GM12878 (cell line): ENCODE measurements at regions not wholly inside any gene's neighbourhood (a gene's known extent, or its start where the extent isn't known, plus 50 kb on each side); places are given as distances from the start of the nearest gene placed in this dataset.

Source experiments
- ATAC-seq: fragments of 200-7000 bp; cut with Tn5 transposase; 3 replicates; pipeline ENCODE4 v1.9.1; 2020; ENCODE audit warnings: mild to moderate bottlenecking, moderate library complexity
- BruUV-seq: library from RNA; stranded (reverse); fragments of 400-500 nt; replicated peaks from 2 replicates; lab custom pipeline; 2021; lab: Mats Ljungman, UMichigan
- CTCF ChIA-PET: fragments of 300-600 bp; sonication (Branson Sonifier 250); formaldehyde crosslinking; extraction: SDS; loops from one replicate; lab custom pipeline; 2021; ENCODE audit warnings: inconsistent platforms; lab: Yijun Ruan, JAX
- POLR2A ChIA-PET: fragments of 350-600 bp; formaldehyde crosslinking; extraction: SDS; loops from one replicate; lab custom pipeline; 2021; ENCODE audit warnings: inconsistent platforms; lab: Charles Lee
- RAD21 ChIA-PET: fragments of 300-600 bp; sonication (Branson Sonifier 250); formaldehyde crosslinking; loops from one replicate; lab custom pipeline; 2023; ENCODE audit warnings: antibody characterized with exemption; ENCODE audit not compliant: unreplicated experiment; lab: Charles Lee
- SMC1A ChIA-PET: fragments of 300-600 bp; sonication (Branson Sonifier 250); formaldehyde crosslinking; loops from one replicate; lab custom pipeline; 2023; ENCODE audit not compliant: unreplicated experiment, uncharacterized antibody; lab: Charles Lee
- DNase-seq: peaks from one replicate; pipeline ENCODE4 v3.0.0-alpha.2; 2011; ENCODE audit warnings: low read depth, low spot score
- FAIRE-seq: peaks from 3 replicates; lab custom pipeline; 2011; peaks lifted over from hg19 to GRCh38; lab: Jason Lieb, UNC
- H2AFZ ChIP-seq: 2 replicates; pipeline ENCODE4 v1.6.0; 2011; ENCODE audit warnings: low read depth, low read length, control low read depth; ENCODE audit not compliant: control insufficient read depth
- H3K27ac ChIP-seq: 2 replicates; pipeline ENCODE4 v1.5.1; 2011; ENCODE audit warnings: control low read depth; ENCODE audit not compliant: control insufficient read depth, insufficient read depth
- H3K27me3 ChIP-seq, 2 experiments: replicated peaks in 1 of 2; 2 replicates each; pipeline versions ENCODE4 v1.6.0 to v1.6.1; 2011; ENCODE audit warnings: low read length in 1 of 2; ENCODE audit not compliant: control insufficient read depth in 2 of 2, insufficient read depth in 2 of 2
- H3K36me3 ChIP-seq, 2 experiments: 2 replicates each; pipeline ENCODE4 v1.5.1; 2011; ENCODE audit warnings: low read length in 1 of 2; ENCODE audit not compliant: control insufficient read depth in 2 of 2, insufficient read depth in 2 of 2
- H3K4me1 ChIP-seq: 2 replicates; pipeline ENCODE4 v1.6.1; 2011; ENCODE audit warnings: mild to moderate bottlenecking, low read length, moderate library complexity, mixed read lengths; ENCODE audit not compliant: control insufficient read depth, insufficient read depth
- H3K4me2 ChIP-seq: 2 replicates; pipeline ENCODE4 v1.6.0; 2011; ENCODE audit warnings: control low read depth; ENCODE audit not compliant: control insufficient read depth, insufficient read depth
- H3K4me3 ChIP-seq: fragments of 200-600 bp; sonication (generic); 2 replicates; pipeline ENCODE4 v1.5.1; 2016
- H3K79me2 ChIP-seq: 2 replicates; pipeline ENCODE4 v1.6.0; 2011; ENCODE audit warnings: low read length; ENCODE audit not compliant: control insufficient read depth, insufficient read depth
- H3K9ac ChIP-seq: 2 replicates; pipeline ENCODE4 v1.8.0; 2011; ENCODE audit warnings: low read length, control low read depth, mixed read lengths; ENCODE audit not compliant: control insufficient read depth, insufficient read depth
- H3K9me3 ChIP-seq: replicated peaks from 3 replicates; pipeline ENCODE4 v1.5.1; 2011; ENCODE audit warnings: mild to moderate bottlenecking, low read length; ENCODE audit not compliant: control insufficient read depth, insufficient read depth
- H4K20me1 ChIP-seq: 2 replicates; pipeline ENCODE4 v1.6.0; 2011; ENCODE audit not compliant: control insufficient read depth, insufficient read depth
- BCL3 ChIP-seq: IDR thresholded peaks from 2 replicates; pipeline ENCODE4 v1.6.1; 2011; ENCODE audit warnings: borderline replicate concordance, low read depth, mild to moderate bottlenecking, moderate library complexity, low read length; ENCODE audit not compliant: insufficient read depth, poor library complexity, severe bottlenecking
- EGR1 ChIP-seq, 2 experiments: IDR thresholded peaks; 1 replicate in 1 of 2; 2 replicates in 1 of 2; pipeline ENCODE4 v1.6.1; 2011 to 2012; ENCODE audit warnings: low read depth in 2 of 2, low read length in 2 of 2, borderline replicate concordance in 1 of 2, mild to moderate bottlenecking in 1 of 2, moderate library complexity in 1 of 2
- ELK1 ChIP-seq: IDR thresholded peaks from 2 replicates; pipeline ENCODE4 v1.6.1; 2012; ENCODE audit warnings: low read depth, low read length, improper control_type of control experiment
- GATAD2B ChIP-seq: fragments of 450-650 bp; conservative IDR thresholded peaks from 2 replicates; pipeline ENCODE4 v1.6.1; 2017; ENCODE audit warnings: low read depth, mild to moderate bottlenecking, moderate library complexity
- MEF2A ChIP-seq: IDR thresholded peaks from 2 replicates; pipeline ENCODE4 v1.6.1; 2011; ENCODE audit warnings: low read depth, mild to moderate bottlenecking, low read length, moderate library complexity; ENCODE audit not compliant: insufficient read depth
- MTA2 ChIP-seq: fragments of 450-650 bp; IDR thresholded peaks from 2 replicates; pipeline ENCODE4 v1.6.1; 2016; ENCODE audit warnings: low read depth, mild to moderate bottlenecking, moderate library complexity
- NFIC ChIP-seq: IDR thresholded peaks from 2 replicates; pipeline ENCODE4 v1.6.1; 2012; ENCODE audit warnings: low read depth, mild to moderate bottlenecking, inconsistent platforms, low read length, moderate library complexity
- POLR2A ChIP-seq: IDR thresholded peaks from 2 replicates; pipeline ENCODE4 v1.6.1; 2011; ENCODE audit warnings: low read depth, mild to moderate bottlenecking, low read length
- RBBP5 ChIP-seq: fragments of 200-600 bp; sonication (generic); conservative IDR thresholded peaks from 2 replicates; pipeline ENCODE4 v1.6.1; 2016
- RELB ChIP-seq: fragments of 450-650 bp; IDR thresholded peaks from 2 replicates; pipeline ENCODE4 v1.6.1; 2017; ENCODE audit warnings: low read depth, mild to moderate bottlenecking, moderate library complexity
- SPI1 ChIP-seq: IDR thresholded peaks from 2 replicates; pipeline ENCODE4 v1.6.1; 2011; ENCODE audit warnings: low read depth, mild to moderate bottlenecking, low read length, moderate library complexity, borderline replicate concordance; ENCODE audit not compliant: insufficient read depth
- SREBF1 ChIP-seq: IDR thresholded peaks from 2 replicates; pipeline ENCODE4 v1.6.1; 2012; ENCODE audit warnings: mild to moderate bottlenecking, low read length
- SREBF2 ChIP-seq: IDR thresholded peaks from 2 replicates; pipeline ENCODE4 v1.6.1; 2012; ENCODE audit warnings: mild to moderate bottlenecking, low read length
- STAT1 ChIP-seq: fragments of 450-650 bp; conservative IDR thresholded peaks from 2 replicates; pipeline ENCODE4 v1.6.1; 2014; ENCODE audit warnings: antibody characterized with exemption, mild to moderate bottlenecking
- TCF12 ChIP-seq: IDR thresholded peaks from 2 replicates; pipeline ENCODE4 v1.6.1; 2011; ENCODE audit warnings: low read depth, mild to moderate bottlenecking, low read length
- ZNF622 ChIP-seq: fragments of 450-650 bp; IDR thresholded peaks from 2 replicates; pipeline ENCODE4 v1.6.1; 2017; ENCODE audit warnings: mild to moderate bottlenecking, inconsistent platforms
- WGBS: methylation state at CpG from one replicate; pipeline ENCODE4 v1.1.6; 2016; ENCODE audit warnings: low lambda C conversion rate; ENCODE audit not compliant: insufficient replicate concordance, insufficient coverage; ENCODE audit errors: missing lambda C conversion rate; 5-methylcytosine and 5-hydroxymethylcytosine counted together
- in situ Hi-C: fragments of 300-500 bp; cut with MboI; formaldehyde crosslinking; loops from 9 replicates; pipeline ENCODE4 v1.14.3; 2018; ENCODE audit warnings: mixed read lengths
- intact Hi-C: fragments of 100-400 bp; cut with micrococcal nuclease; formaldehyde crosslinking; loops from one replicate; pipeline ENCODE4 v1.14.2; 2022; ENCODE audit not compliant: unreplicated experiment
- TF ChIP-seq, protein P1 (sequence below): IDR thresholded peaks from 2 replicates; pipeline ENCODE4 v1.6.1; 2012; ENCODE audit warnings: low read depth, low read length, improper control_type of control experiment
- TF ChIP-seq, protein P2 (sequence below): fragments of 450-650 bp; IDR thresholded peaks from 2 replicates; pipeline ENCODE4 v1.6.1; 2016; ENCODE audit warnings: mild to moderate bottlenecking, moderate library complexity, borderline replicate concordance

GRCh38 chr12:17528394-17528793 lies 561.6 kb downstream of the RERGL start:
- H4K20me1 ChIP-seq, result no peaks in the 10 kb centered on the region
- H3K4me2 ChIP-seq, result no peak overlapping the region
- H3K9me3 ChIP-seq, result no peaks in the 10 kb centered on the region
- ChIA-PET POLR2A (no interaction called here), CTCF (interaction anchor here (0.7 kb wide), 1 partner anchor 9 kb away, joined by 3 read pairs; no protein-coding TSS in a partner anchor), RAD21 (no interaction called here), SMC1A (no interaction called here)
- no TSS peak for BruUV-seq
- no peaks in the 10 kb centered on the region for H3K4me1 ChIP-seq
- no peaks in the 10 kb centered on the region for H3K27me3 ChIP-seq
- WGBS, result 6% methylated on average over 2 of the region's 2 CpGs
- no peak overlapping the region for H3K4me3 ChIP-seq
- H3K79me2 ChIP-seq, result no peaks in the 10 kb centered on the region
- TF ChIP-seq POLR2A (no peak), STAT1 (no peak), MTA2 (no peak), EGR1 (IDR thresholded peaks at IDR 0.05; ENCODE audit: borderline replicate concordance in 1 of 2, low read depth in 2 of 2, low read length in 2 of 2) (no peak), SREBF1 (no peak), SPI1 (no peak), ELK1 (no peak), MEF2A (no peak), ZNF622 (no peak), TCF12 (no peak), RBBP5 (no peak), BCL3 (no peak), RELB (no peak), NFIC (no peak), SREBF2 (no peak), GATAD2B (no peak)
- TF ChIP-seq, protein P1, sequence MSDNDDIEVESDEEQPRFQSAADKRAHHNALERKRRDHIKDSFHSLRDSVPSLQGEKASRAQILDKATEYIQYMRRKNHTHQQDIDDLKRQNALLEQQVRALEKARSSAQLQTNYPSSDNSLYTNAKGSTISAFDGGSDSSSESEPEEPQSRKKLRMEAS, result no peak
- TF ChIP-seq, protein P2, sequence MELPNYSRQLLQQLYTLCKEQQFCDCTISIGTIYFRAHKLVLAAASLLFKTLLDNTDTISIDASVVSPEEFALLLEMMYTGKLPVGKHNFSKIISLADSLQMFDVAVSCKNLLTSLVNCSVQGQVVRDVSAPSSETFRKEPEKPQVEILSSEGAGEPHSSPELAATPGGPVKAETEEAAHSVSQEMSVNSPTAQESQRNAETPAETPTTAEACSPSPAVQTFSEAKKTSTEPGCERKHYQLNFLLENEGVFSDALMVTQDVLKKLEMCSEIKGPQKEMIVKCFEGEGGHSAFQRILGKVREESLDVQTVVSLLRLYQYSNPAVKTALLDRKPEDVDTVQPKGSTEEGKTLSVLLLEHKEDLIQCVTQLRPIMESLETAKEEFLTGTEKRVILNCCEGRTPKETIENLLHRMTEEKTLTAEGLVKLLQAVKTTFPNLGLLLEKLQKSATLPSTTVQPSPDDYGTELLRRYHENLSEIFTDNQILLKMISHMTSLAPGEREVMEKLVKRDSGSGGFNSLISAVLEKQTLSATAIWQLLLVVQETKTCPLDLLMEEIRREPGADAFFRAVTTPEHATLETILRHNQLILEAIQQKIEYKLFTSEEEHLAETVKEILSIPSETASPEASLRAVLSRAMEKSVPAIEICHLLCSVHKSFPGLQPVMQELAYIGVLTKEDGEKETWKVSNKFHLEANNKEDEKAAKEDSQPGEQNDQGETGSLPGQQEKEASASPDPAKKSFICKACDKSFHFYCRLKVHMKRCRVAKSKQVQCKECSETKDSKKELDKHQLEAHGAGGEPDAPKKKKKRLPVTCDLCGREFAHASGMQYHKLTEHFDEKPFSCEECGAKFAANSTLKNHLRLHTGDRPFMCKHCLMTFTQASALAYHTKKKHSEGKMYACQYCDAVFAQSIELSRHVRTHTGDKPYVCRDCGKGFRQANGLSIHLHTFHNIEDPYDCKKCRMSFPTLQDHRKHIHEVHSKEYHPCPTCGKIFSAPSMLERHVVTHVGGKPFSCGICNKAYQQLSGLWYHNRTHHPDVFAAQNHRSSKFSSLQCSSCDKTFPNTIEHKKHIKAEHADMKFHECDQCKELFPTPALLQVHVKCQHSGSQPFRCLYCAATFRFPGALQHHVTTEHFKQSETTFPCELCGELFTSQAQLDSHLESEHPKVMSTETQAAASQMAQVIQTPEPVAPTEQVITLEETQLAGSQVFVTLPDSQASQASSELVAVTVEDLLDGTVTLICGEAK, result no peak
- no peak overlapping the region for H2AFZ ChIP-seq
- FAIRE-seq, result no peak
- no peaks in the 10 kb centered on the region for H3K36me3 ChIP-seq
- DNase-seq, result no peak
- no peak for ATAC-seq
- H3K27ac ChIP-seq, result no peak overlapping the region
- in situ Hi-C loops, result no loop called here
- H3K9ac ChIP-seq, result no peak overlapping the region
- intact Hi-C loops, result no loop called here
